SK-N-MC (cell line): ENCODE measurements at regions not wholly inside any gene's neighbourhood (a gene's known extent, or its start where the extent isn't known, plus 50 kb on each side); places are given as distances from the start of the nearest gene placed in this dataset.

Experiments used
- EZH2 ChIP-seq: fragments of 200-600 bp; sonication (generic); IDR thresholded peaks from one replicate; pipeline ENCODE4 v1.6.1; 2017; ENCODE audit warnings: antibody characterized with exemption
- FOXP2 ChIP-seq: optimal IDR thresholded peaks from 2 replicates; pipeline ENCODE3; 2011; ENCODE audit warnings: mild to moderate bottlenecking, moderate library complexity; ENCODE audit not compliant: insufficient read depth; ENCODE audit errors: extremely low read length, control extremely low read depth

DNA sequence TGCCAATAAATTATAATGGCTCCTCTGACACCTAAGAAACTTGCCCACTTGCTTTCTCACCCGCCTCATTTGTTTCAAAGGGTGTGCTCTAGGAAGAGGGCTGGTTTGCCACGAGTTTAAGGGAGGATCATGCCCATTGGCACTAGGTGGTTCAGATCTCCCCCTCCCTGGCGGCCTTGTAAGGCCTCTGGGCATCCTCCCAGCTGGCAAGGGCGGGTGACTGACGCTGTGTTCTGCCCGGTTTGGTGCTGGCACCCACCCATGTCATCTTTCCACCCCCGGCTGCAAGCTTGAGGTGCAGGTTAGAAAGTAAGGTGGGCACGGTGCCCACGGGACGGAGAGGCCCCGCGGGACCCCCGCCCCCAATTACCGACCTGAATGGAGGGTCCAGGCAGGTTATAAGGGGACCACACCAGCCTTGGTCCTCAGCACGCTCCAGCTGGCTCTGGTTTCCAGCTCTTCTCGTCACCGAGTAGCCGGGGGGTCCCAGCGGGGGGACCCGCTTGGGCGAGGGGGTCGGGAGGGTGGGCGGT lies 90.4 kb downstream of the PTPRS start:
- no peak for TF ChIP-seq EZH2
- no peak for TF ChIP-seq FOXP2
